ENCODE measurements at regions not wholly inside any gene's neighbourhood (a gene's known extent, or its start where the extent isn't known, plus 50 kb on each side); places are given as distances from the start of the nearest gene placed in this dataset.

GRCh38 chr13:97615266-97615665, 181.3 kb downstream of the RAP2A start (continued):
- TF ChIP-seq HCFC1 (IDR thresholded peaks at IDR 0.05; ENCODE audit: low read length), result no peak
- no peak for TF ChIP-seq HDAC6 (IDR thresholded peaks at IDR 0.05; ENCODE audit: unreplicated experiment)
- no peak for TF ChIP-seq SRF (IDR thresholded peaks at IDR 0.05; ENCODE audit: low read depth in 2 of 2, low read length in 2 of 2)
- TF ChIP-seq FOS (IDR thresholded peaks at IDR 0.05; ENCODE audit: borderline replicate concordance, extremely low read depth, insufficient read length), result no peak
- no peak for TF ChIP-seq EED (IDR thresholded peaks at IDR 0.05; ENCODE audit: low read depth)
- TF ChIP-seq ASH2L (IDR thresholded peaks at IDR 0.05; ENCODE audit: borderline replicate concordance, low read depth), result no peak
- TF ChIP-seq MTA3 (IDR thresholded peaks at IDR 0.05; ENCODE audit: borderline replicate concordance, low read length), result no peak

GRCh38 chr13:97616385-97616784, 182.4 kb downstream of the RAP2A start:
- no peaks in the 10 kb centered on the region for H3K27me3 ChIP-seq (replicated peaks in 1 of 2; ENCODE audit: control insufficient read depth in 2 of 2, insufficient read depth in 2 of 2, low read length in 1 of 2)
- ChIA-PET POLR2A (no interaction called here), RAD21 (ENCODE audit: unreplicated experiment) (no interaction called here), CTCF (no interaction called here), SMC1A (ENCODE audit: uncharacterized antibody, unreplicated experiment) (no interaction called here)
- intact Hi-C loops (cut with micrococcal nuclease; ENCODE audit: unreplicated experiment), result no loop called here
- no peaks in the 10 kb centered on the region for H3K4me1 ChIP-seq (ENCODE audit: control insufficient read depth, insufficient read depth, low read length)
- ATAC-seq, result no peak
- no peak overlapping the region for H3K4me2 ChIP-seq (ENCODE audit: control insufficient read depth, insufficient read depth)
- H3K27ac ChIP-seq (ENCODE audit: control insufficient read depth, insufficient read depth), result no peak overlapping the region
- no peak for DNase-seq (ENCODE audit: low read depth, low spot score)
- no peaks in the 10 kb centered on the region for H3K9me3 ChIP-seq (replicated peaks; ENCODE audit: control insufficient read depth, insufficient read depth, low read length)
- no peaks in the 10 kb centered on the region for H3K36me3 ChIP-seq (ENCODE audit: control insufficient read depth in 2 of 2, insufficient read depth in 2 of 2, low read length in 1 of 2)
- no peaks in the 10 kb centered on the region for H3K79me2 ChIP-seq (ENCODE audit: control insufficient read depth, insufficient read depth, low read length)
- in situ Hi-C loops (cut with MboI), result no loop called here
- no peaks in the 10 kb centered on the region for H4K20me1 ChIP-seq (ENCODE audit: control insufficient read depth, insufficient read depth)
- no peak for FAIRE-seq
- TF ChIP-seq JUNB (IDR thresholded peaks at IDR 0.05), result no peak
- no peak for TF ChIP-seq RCOR1 (conservative IDR thresholded peaks at IDR 0.05; ENCODE audit: low read depth, low read length)
- TF ChIP-seq STAT3 (IDR thresholded peaks at IDR 0.05; ENCODE audit: low read depth, low read length), result no peak
- TF ChIP-seq NR2F1 (conservative IDR thresholded peaks at IDR 0.05), result no peak
- TF ChIP-seq MTA3 (IDR thresholded peaks at IDR 0.05; ENCODE audit: borderline replicate concordance, low read length), result no peak
- no peak for TF ChIP-seq BACH1 (IDR thresholded peaks at IDR 0.05; ENCODE audit: borderline replicate concordance)
- TF ChIP-seq RELB (IDR thresholded peaks at IDR 0.05; ENCODE audit: low read depth), result no peak
- TF ChIP-seq MEF2B (IDR thresholded peaks at IDR 0.05; ENCODE audit: partially characterized antibody, poor library complexity, severe bottlenecking), result no peak
- H3K9ac ChIP-seq (ENCODE audit: control insufficient read depth, insufficient read depth, low read length), result no peak overlapping the region
- H2AFZ ChIP-seq (ENCODE audit: control insufficient read depth, low read depth, low read length), result no peak overlapping the region
- BruUV-seq (replicated peaks), result no TSS peak
- H3K4me3 ChIP-seq, result no peak overlapping the region

All from GM12878 (cell line).